Natural killer cell (primary cell): ENCODE measurements at regions not wholly inside any gene's neighbourhood (a gene's known extent, or its start where the extent isn't known, plus 50 kb on each side); places are given as distances from the start of the nearest gene placed in this dataset.

ENCODE experiments used
- ATAC-seq, 3 donors: fragments of 150-1000 bp in 2 of 3; fragments of 200-7000 bp in 1 of 3; cut with Tn5 transposase; 1 replicate in 1 of 3; 2 replicates in 2 of 3; pipeline ENCODE4 v1.10.0; 2021; ENCODE audit warnings: mild to moderate bottlenecking in 2 of 3, moderate library complexity in 2 of 3
- DNase-seq, 2 donors: peaks; one replicate each; pipeline versions ENCODE4 v3.0.0 to v3.0.0-alpha.2; 2013 to 2021; ENCODE audit warnings: mixed read lengths in 1 of 2
- H3K27ac ChIP-seq: one replicate; pipeline ENCODE4 v1.5.1; 2013; ENCODE audit warnings: mild to moderate bottlenecking, low read length
- H3K27me3 ChIP-seq: one replicate; pipeline ENCODE4 v1.6.1; 2013; ENCODE audit warnings: low read length; ENCODE audit not compliant: control insufficient read depth, insufficient read depth
- H3K36me3 ChIP-seq: one replicate; pipeline ENCODE4 v1.6.1; 2013; ENCODE audit warnings: low read length; ENCODE audit not compliant: control insufficient read depth, insufficient read depth
- H3K4me1 ChIP-seq: one replicate; pipeline ENCODE4 v1.6.1; 2013; ENCODE audit warnings: low read length; ENCODE audit not compliant: control insufficient read depth, insufficient read depth
- H3K4me3 ChIP-seq: one replicate; pipeline ENCODE4 v1.5.1; 2013; ENCODE audit warnings: low read length
- H3K9me3 ChIP-seq: one replicate; pipeline ENCODE4 v1.6.1; 2013; ENCODE audit warnings: low read length; ENCODE audit not compliant: control insufficient read depth, insufficient read depth
- H3K27ac Mint-ChIP-seq, 2 donors: one replicate each; pipeline ENCODE4 v1.8.0; 2022; ENCODE audit warnings: mild to moderate bottlenecking in 2 of 2, mixed read lengths in 2 of 2, moderate library complexity in 1 of 2
- H3K27me3 Mint-ChIP-seq, 2 donors: one replicate each; pipeline ENCODE4 v1.8.0; 2022; ENCODE audit warnings: low read depth in 2 of 2, mixed read lengths in 2 of 2
- H3K36me3 Mint-ChIP-seq: one replicate; pipeline ENCODE4 v1.8.0; 2022; ENCODE audit warnings: mixed read lengths
- H3K4me1 Mint-ChIP-seq, 2 donors: one replicate each; pipeline ENCODE4 v1.8.0; 2022; ENCODE audit warnings: mixed read lengths in 2 of 2
- H3K4me3 Mint-ChIP-seq: one replicate; pipeline ENCODE4 v1.8.0; 2022; ENCODE audit warnings: mild to moderate bottlenecking, moderate library complexity, mixed read lengths
- H3K9me3 Mint-ChIP-seq, 2 donors: one replicate each; pipeline ENCODE4 v1.8.0; 2022; ENCODE audit warnings: mixed read lengths in 2 of 2
- CTCF ChIP-seq: fragments of 200-600 bp; IDR thresholded peaks from one replicate; pipeline ENCODE4 v1.8.0; 2022; ENCODE audit warnings: antibody characterized with exemption
- WGBS: methylation state at CpG from one replicate; pipeline ENCODE4 v1.1.7; 2013; ENCODE audit warnings: missing lambda C conversion rate; ENCODE audit not compliant: insufficient coverage; 5-methylcytosine and 5-hydroxymethylcytosine counted together
- intact Hi-C: fragments of 100-400 bp; cut with micrococcal nuclease; formaldehyde crosslinking; loops from one replicate; pipeline ENCODE4 v1.14.2; 2022

- 100% methylated on average over 1 of the region's 2 CpGs for WGBS
- H3K9me3 Mint-ChIP-seq = no peaks in the 10 kb centered on the region
- no peaks in the 10 kb centered on the region for H3K4me1 Mint-ChIP-seq
- H3K27me3 Mint-ChIP-seq = no peaks in the 10 kb centered on the region
- no peak for TF ChIP-seq CTCF
- H3K27ac Mint-ChIP-seq = no peak overlapping the region
- no peaks in the 10 kb centered on the region for H3K27me3 ChIP-seq
- no peak overlapping the region for H3K4me3 Mint-ChIP-seq
- no peak overlapping the region for H3K27ac ChIP-seq
- ATAC-seq (no peak), DNase-seq (no peak)
- intact Hi-C loops = no loop called here
- H3K9me3 ChIP-seq = peaks cover 3% of the 10 kb centered on the region
- H3K36me3 ChIP-seq = no peaks in the 10 kb centered on the region
- H3K4me1 ChIP-seq = no peaks in the 10 kb centered on the region
- no peak overlapping the region for H3K4me3 ChIP-seq
- no peaks in the 10 kb centered on the region for H3K36me3 Mint-ChIP-seq
Observed at GRCh38 chr22:34976886-34977285, 89.1 kb upstream of the ISX start.

GRCh38 chr22:34986523-34986922 lies 79.4 kb upstream of the ISX start:
- 89% methylated on average over 1 of the region's 1 CpG for WGBS
- intact Hi-C loops = no loop called here
- Mint-ChIP-seq H3K27me3 (peaks cover 0 to 18% of the 10 kb centered on the region in 2 donors), H3K9me3 (peaks cover 2 to 15% of the 10 kb centered on the region in 2 donors), H3K4me1 (no peaks in the 10 kb centered on the region), H3K4me3 (no peak overlapping the region), H3K27ac (no peak overlapping the region), H3K36me3 (peaks cover 9% of the 10 kb centered on the region)
- Histone ChIP-seq H3K27ac (no peak overlapping the region), H3K9me3 (peaks cover 3% of the 10 kb centered on the region), H3K27me3 (peaks cover 2% of the 10 kb centered on the region), H3K4me3 (no peak overlapping the region), H3K4me1 (no peaks in the 10 kb centered on the region), H3K36me3 (no peaks in the 10 kb centered on the region)
- DNase-seq (no peak), ATAC-seq (no peak)
- no peak for TF ChIP-seq CTCF

- Histone ChIP-seq H3K4me1 (no peaks in the 10 kb centered on the region), H3K36me3 (no peaks in the 10 kb centered on the region), H3K4me3 (no peak overlapping the region), H3K27me3 (peaks cover 2% of the 10 kb centered on the region), H3K9me3 (no peaks in the 10 kb centered on the region), H3K27ac (no peak overlapping the region)
- H3K4me1 Mint-ChIP-seq = no peaks in the 10 kb centered on the region
- 54% methylated on average over 5 of the region's 5 CpGs for WGBS
- peaks cover 4 to 9% of the 10 kb centered on the region in 2 donors for H3K27me3 Mint-ChIP-seq
- H3K4me3 Mint-ChIP-seq = no peak overlapping the region
- intact Hi-C loops = no loop called here
- no peak for ATAC-seq
- no peak overlapping the region for H3K27ac Mint-ChIP-seq
- no peak for TF ChIP-seq CTCF
- peaks cover 0 to 7% of the 10 kb centered on the region in 2 donors for H3K9me3 Mint-ChIP-seq
- peaks cover 5% of the 10 kb centered on the region for H3K36me3 Mint-ChIP-seq
- DNase-seq = no peak
Observed at GRCh38 chr22:34992672-34993071, 73.3 kb upstream of the ISX start.

- TF ChIP-seq CTCF = no peak
- intact Hi-C loops = no loop called here
- Histone ChIP-seq H3K27ac (no peak overlapping the region), H3K9me3 (no peaks in the 10 kb centered on the region), H3K4me1 (no peaks in the 10 kb centered on the region), H3K27me3 (peaks cover 2% of the 10 kb centered on the region), H3K4me3 (no peak overlapping the region), H3K36me3 (no peaks in the 10 kb centered on the region)
- H3K4me1 Mint-ChIP-seq = no peaks in the 10 kb centered on the region
- ATAC-seq (no peak), DNase-seq (no peak)
- no peak overlapping the region for H3K4me3 Mint-ChIP-seq
- H3K36me3 Mint-ChIP-seq = no peaks in the 10 kb centered on the region
- 89% methylated on average over 3 of the region's 3 CpGs for WGBS
- H3K27ac Mint-ChIP-seq = no peak overlapping the region
- H3K27me3 Mint-ChIP-seq = peaks cover under 1 to 4% of the 10 kb centered on the region in 2 donors
- peaks cover 0 to 1% of the 10 kb centered on the region in 2 donors for H3K9me3 Mint-ChIP-seq
Observed at GRCh38 chr22:34993548-34993947, 72.4 kb upstream of the ISX start.
